ENCODE measurements at regions not wholly inside any gene's neighbourhood (a gene's known extent, or its start where the extent isn't known, plus 50 kb on each side); places are given as distances from the start of the nearest gene placed in this dataset.

- Histone ChIP-seq H2BK5ac (ENCODE audit: insufficient read length, low read length) (no peak overlapping the region), H3K27me3 (ENCODE audit: insufficient read depth, low read length) (no peaks in the 10 kb centered on the region), H2BK15ac (ENCODE audit: low read depth, low read length) (no peak overlapping the region), H4K20me1 (ENCODE audit: control insufficient read depth, insufficient read depth, insufficient read length) (no peaks in the 10 kb centered on the region), H3K23me2 (ENCODE audit: insufficient read length, low read depth, low read length, poor library complexity, severe bottlenecking) (no peaks in the 10 kb centered on the region), H3K9ac (ENCODE audit: extremely low read depth, insufficient read length, low read length) (no peak overlapping the region), H3T11ph (ENCODE audit: low read length) (no peak overlapping the region), H4K5ac (ENCODE audit: insufficient read length, low read depth, low read length) (no peak overlapping the region), H3K14ac (ENCODE audit: insufficient read depth, low read length) (no peak overlapping the region), H3K79me2 (ENCODE audit: insufficient read depth, low read length) (no peaks in the 10 kb centered on the region), H3K23ac (ENCODE audit: insufficient read length, low read depth, low read length) (no peak overlapping the region), H2BK12ac (ENCODE audit: insufficient read length, low read depth, low read length) (no peak overlapping the region), H4K91ac (ENCODE audit: insufficient read length, low read depth, low read length) (no peak overlapping the region), H3K27ac (ENCODE audit: insufficient read length, low read depth, low read length) (no peak overlapping the region), H3K9me3 (ENCODE audit: control insufficient read depth, low read depth, low read length) (no peaks in the 10 kb centered on the region), H3K79me1 (ENCODE audit: insufficient read depth, low read depth, low read length, poor library complexity, severe bottlenecking) (no peaks in the 10 kb centered on the region), H2BK20ac (ENCODE audit: low read depth, low read length, poor library complexity, severe bottlenecking) (no peak overlapping the region), H2BK120ac (ENCODE audit: low read depth, low read length, poor library complexity, severe bottlenecking) (no peak overlapping the region), H3K4me2 (ENCODE audit: insufficient read depth, insufficient read length, low read length) (no peak overlapping the region), H3K18ac (ENCODE audit: insufficient read length, low read depth, low read length) (no peak overlapping the region), H2AFZ (ENCODE audit: low read length) (no peak overlapping the region), H4K8ac (replicated peaks; ENCODE audit: insufficient read length, low read depth, low read length) (no peak overlapping the region), H2AK5ac (ENCODE audit: insufficient read length, low read length) (no peak overlapping the region), H3K4me1 (ENCODE audit: insufficient read depth, low read length) (peaks cover 3% of the 10 kb centered on the region; the same call in 1 of the 2 replicates), H3K4ac (ENCODE audit: low read depth, low read length) (no peak overlapping the region), H3K56ac (ENCODE audit: insufficient read length, low read depth, low read length) (no peak overlapping the region)
- Mint-ChIP-seq H3K9me3 (peaks cover 11 to 15% of the 10 kb centered on the region in 2 experiments), H3K4me3 (no peak overlapping the region), H3K27me3 (ENCODE audit: low read depth) (no peaks in the 10 kb centered on the region), H3K36me3 (ENCODE audit: insufficient read depth in 1 of 3, low read depth in 3 of 3) (peaks cover 8 to 12% (median 9%) of the 10 kb centered on the region in 3 experiments), H3K4me1 (peaks cover 14 to 15% of the 10 kb centered on the region in 2 experiments), H3K27ac (no peak overlapping the region)
- no peak for DNase-seq
- no peak for TF ChIP-seq CTCF (conservative IDR thresholded peaks at IDR 0.05)
- no CpG with 5 or more reads among the region's 3 CpGs for WGBS (ENCODE audit: extremely low coverage, insufficient read length, low lambda C conversion rate)
Measured at GRCh38 chr3:176568189-176568588, 629.1 kb downstream of the TBL1XR1 start.

Data from H9 (cell line).